HL-60 (cell line): ENCODE measurements at regions not wholly inside any gene's neighbourhood (a gene's known extent, or its start where the extent isn't known, plus 50 kb on each side); places are given as distances from the start of the nearest gene placed in this dataset.

Experiments
- CTCF ChIP-seq: IDR thresholded peaks from one replicate; pipeline ENCODE4 v1.5.1; 2011; ENCODE audit warnings: low read length, control low read depth, inconsistent platforms; ENCODE audit not compliant: insufficient read depth
- GABPA ChIP-seq: IDR thresholded peaks from 2 replicates; pipeline ENCODE4 v1.6.1; 2012; ENCODE audit warnings: low read depth
- POLR2AphosphoS5 ChIP-seq: IDR thresholded peaks from 2 replicates; pipeline ENCODE4 v1.6.1; 2012; ENCODE audit warnings: low read depth
- REST ChIP-seq: IDR thresholded peaks from 2 replicates; pipeline ENCODE4 v1.6.1; 2012; ENCODE audit warnings: low read depth; ENCODE audit not compliant: insufficient replicate concordance
- SPI1 ChIP-seq: IDR thresholded peaks from 2 replicates; pipeline ENCODE4 v1.6.1; 2012; ENCODE audit warnings: low read depth, mild to moderate bottlenecking, borderline replicate concordance

DNA sequence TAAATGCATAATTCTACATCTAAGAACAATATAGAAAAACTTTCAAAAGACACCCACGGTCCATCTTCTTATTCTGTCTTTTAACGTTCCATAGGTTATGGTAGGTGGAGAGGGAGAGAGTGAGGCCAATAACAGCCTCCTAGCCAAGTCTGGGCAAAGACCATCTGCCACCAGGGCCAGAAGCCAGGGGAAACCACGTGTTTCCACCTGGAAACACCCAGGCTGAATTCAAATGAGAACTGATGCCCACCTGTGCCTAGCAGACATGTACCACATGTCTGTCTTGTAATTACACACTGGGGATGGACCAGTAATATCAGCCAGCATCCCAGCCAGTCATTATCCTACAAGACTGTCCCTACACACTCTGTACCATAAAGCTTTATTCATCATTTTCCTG, 1573.1 kb downstream of the EFNB2 start:
- TF ChIP-seq CTCF, result no peak
- TF ChIP-seq POLR2AphosphoS5, result no peak
- TF ChIP-seq REST, result no peak
- TF ChIP-seq SPI1, result no peak
- TF ChIP-seq GABPA, result no peak
